ENCODE measurements at regions not wholly inside any gene's neighbourhood (a gene's known extent, or its start where the extent isn't known, plus 50 kb on each side); places are given as distances from the start of the nearest gene placed in this dataset.

- TF ChIP-seq CTCF (IDR thresholded peaks at IDR 0.05; ENCODE audit: insufficient read depth, low read length) (no peak), POLR2AphosphoS5 (IDR thresholded peaks at IDR 0.05; ENCODE audit: low read depth) (no peak)
Observed at GRCh38 chr5:29238115-29238514, 1955.4 kb upstream of the CDH6 start.

Measured in HL-60 (cell line).